GM12873 (cell line): ENCODE measurements at regions not wholly inside any gene's neighbourhood (a gene's known extent, or its start where the extent isn't known, plus 50 kb on each side); places are given as distances from the start of the nearest gene placed in this dataset.

ENCODE experiments used
- TF ChIP-seq, protein P1 (sequence below): IDR thresholded peaks from 2 replicates; pipeline ENCODE4 v1.5.1; 2012; ENCODE audit warnings: low read depth, mild to moderate bottlenecking, moderate library complexity, low read length, control low read depth; ENCODE audit not compliant: insufficient read depth; ENCODE audit errors: missing control alignments

DNA sequence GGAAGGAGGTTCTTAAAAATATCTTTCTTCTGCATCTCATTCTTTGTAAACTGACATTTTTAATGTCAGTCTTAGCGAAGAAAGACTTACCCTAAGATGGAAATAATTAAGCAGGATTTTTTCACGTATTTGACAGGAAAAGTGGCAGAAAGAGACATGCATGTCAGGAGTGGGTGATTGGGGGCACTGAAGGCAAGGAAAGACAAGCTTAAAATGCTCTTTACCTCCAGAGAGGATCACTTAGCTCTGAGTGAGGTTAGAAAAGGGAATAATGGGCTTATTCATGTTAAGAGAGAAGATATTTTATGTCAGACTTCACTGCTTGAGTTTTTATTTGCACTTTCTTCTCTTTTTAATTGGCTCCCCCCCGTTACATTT, 1358.2 kb upstream of the TMEM132C start:
- TF ChIP-seq, protein P1, sequence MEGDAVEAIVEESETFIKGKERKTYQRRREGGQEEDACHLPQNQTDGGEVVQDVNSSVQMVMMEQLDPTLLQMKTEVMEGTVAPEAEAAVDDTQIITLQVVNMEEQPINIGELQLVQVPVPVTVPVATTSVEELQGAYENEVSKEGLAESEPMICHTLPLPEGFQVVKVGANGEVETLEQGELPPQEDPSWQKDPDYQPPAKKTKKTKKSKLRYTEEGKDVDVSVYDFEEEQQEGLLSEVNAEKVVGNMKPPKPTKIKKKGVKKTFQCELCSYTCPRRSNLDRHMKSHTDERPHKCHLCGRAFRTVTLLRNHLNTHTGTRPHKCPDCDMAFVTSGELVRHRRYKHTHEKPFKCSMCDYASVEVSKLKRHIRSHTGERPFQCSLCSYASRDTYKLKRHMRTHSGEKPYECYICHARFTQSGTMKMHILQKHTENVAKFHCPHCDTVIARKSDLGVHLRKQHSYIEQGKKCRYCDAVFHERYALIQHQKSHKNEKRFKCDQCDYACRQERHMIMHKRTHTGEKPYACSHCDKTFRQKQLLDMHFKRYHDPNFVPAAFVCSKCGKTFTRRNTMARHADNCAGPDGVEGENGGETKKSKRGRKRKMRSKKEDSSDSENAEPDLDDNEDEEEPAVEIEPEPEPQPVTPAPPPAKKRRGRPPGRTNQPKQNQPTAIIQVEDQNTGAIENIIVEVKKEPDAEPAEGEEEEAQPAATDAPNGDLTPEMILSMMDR = no peak

DNA sequence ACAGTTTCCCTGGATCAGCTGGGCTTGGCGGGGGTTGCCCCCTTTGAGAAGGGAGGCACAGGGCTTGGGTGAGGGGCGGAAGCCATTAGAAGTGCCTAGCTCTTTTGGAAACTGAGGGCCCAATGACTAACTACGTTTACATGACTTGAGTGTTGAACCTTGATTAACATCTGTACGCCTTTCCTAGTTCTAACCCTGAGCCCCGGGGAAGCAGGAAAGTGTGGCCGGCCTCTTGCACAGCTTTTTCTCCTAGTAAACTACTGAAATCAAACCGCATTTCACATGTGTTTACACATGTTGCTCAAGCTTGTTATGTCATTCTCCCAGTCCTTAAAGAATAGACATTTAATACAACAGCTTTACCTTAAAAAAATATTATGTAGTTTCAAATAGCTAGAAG, 1356.4 kb upstream of the TMEM132C start:
- TF ChIP-seq, protein P1 = no peak

DNA sequence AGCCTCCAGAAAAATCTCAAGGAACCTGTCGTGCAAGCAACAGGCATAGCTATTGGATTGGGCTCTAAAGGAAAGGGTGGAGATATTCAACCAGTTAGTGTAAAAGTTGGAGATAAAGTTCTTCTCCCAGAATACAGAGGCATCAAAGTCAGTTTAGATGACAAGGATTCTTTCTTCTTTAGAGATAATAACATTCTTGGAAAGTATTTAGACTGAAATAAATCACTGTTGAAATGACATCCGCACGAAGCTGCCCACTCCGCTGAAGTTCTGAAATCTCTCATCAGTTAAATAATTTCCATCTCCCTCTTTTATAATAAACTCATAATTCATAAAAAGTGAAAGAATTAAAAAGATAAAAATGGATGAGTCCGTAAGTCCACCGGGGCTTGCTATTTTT, 1354.9 kb upstream of the TMEM132C start:
- TF ChIP-seq, protein P1 = no peak

DNA sequence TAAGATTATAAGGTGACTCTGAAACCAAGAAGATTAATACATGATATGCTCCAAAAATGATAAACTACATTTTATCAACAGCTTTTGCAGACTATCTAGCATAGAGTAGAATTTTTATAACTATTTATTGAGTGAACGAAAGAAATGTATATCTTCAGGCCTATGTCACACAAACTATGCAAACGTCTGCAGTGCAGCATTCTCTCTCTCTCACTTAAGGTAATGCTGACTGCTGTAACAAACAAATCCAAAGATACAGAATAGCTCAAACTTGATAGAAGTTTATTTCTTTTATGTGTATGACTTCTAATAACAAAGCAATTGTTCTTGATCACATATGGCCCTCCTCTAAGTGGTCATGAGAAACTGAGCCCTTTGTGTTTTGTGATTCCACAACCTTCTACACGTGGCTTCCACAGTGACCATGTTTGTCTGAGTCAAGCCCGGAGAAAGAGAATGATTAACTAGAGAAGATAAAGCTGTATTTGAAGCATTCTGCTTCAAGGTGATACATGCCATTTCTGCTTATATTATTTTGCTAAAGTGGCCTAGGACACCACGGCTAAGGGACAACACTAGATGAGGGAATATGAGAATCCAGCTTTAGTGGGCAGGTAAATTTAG, 1352.7 kb upstream of the TMEM132C start:
- TF ChIP-seq, protein P1 = no peak

DNA sequence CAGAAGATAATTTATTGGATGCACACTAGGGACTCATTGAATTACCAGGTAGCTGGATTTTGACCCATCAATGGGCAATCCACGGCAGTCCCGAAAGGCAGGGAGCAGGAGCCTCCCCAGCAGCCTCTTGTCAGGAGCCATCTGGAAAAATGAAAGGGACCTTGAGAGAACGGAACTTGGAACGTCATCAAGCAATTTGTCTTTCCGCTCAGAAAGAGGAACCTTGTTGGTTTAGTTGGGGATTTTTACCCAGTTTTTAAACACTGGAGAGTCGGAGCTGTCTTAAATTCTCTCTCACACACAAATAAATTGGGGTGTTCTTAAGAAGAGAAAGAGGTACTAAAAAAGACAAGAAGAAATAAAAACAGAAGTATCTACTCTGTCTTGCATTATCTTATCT, 1351.7 kb upstream of the TMEM132C start:
- TF ChIP-seq, protein P1 = no peak

DNA sequence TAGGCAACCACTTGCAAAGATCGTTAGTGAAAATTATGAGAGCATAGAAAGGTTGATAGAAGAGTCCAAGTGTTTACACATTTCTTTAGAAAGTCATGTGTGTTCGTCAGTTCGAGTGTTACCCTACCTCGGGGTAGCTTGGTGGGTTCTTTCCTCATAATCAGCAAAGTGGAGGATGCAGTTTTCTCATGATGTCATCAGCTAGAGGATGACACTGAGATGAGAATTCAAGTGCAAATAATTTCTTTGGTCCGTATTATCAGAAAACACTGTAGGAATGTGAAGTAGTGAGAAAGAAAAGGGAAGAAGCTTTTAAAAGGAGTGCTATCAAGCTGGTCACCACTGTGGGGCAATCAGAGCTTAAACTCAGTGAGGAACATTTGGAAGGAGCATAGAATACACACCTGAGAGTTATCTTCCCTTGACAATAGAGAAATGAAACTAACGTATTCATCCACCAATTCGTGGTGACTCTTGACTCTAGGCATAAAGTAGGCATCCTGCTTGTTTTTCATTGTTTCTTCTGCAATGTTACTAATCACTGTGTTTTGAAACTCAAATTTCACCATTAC, 1340.9 kb upstream of the TMEM132C start:
- TF ChIP-seq, protein P1 = peak; percentile 44

DNA sequence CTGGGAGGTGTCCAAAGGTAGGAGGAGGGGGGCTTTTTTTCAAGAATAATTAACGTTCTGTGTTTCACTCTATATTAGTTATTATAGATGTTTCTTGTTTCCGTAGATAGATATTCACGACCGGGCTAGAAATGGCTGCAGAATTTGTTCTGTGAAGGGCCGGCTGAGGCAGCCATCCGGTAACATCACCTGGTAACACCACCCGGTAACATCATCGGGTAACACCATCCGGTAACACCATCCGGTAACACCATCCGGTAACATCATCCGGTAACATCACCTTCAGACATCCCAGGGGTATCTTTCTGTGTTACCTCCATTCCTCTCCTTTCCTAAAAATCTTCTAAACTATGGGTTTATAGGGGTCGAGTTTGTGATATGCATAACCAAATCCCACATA, 1336.7 kb upstream of the TMEM132C start:
- TF ChIP-seq, protein P1 = no peak
